HCT116 (cell line): ENCODE measurements at regions not wholly inside any gene's neighbourhood (a gene's known extent, or its start where the extent isn't known, plus 50 kb on each side); places are given as distances from the start of the nearest gene placed in this dataset.

Source experiments
- ATAC-seq: fragments of 200-7000 bp; cut with Tn5 transposase; 2 replicates; pipeline ENCODE4 v1.9.1; 2020; ENCODE audit warnings: mild to moderate bottlenecking, moderate library complexity
- BruUV-seq: library from RNA; stranded (reverse); fragments of 400-500 nt; replicated peaks from 2 replicates; lab custom pipeline; 2021; lab: Mats Ljungman, UMichigan
- CTCF ChIA-PET: fragments of 300-600 bp; sonication (Branson Sonifier 250); formaldehyde crosslinking; loops from one replicate; lab custom pipeline; 2021; ENCODE audit warnings: antibody characterized with exemption; lab: Charles Lee
- POLR2A ChIA-PET: fragments of 300-600, 350-600 bp; sonication (Branson Sonifier 250); formaldehyde crosslinking; loops from one replicate; lab custom pipeline; 2021; ENCODE audit warnings: antibody characterized with exemption; lab: Charles Lee
- RAD21 ChIA-PET, 2 experiments: fragments of 300-600 bp; sonication (Branson Sonifier 250); formaldehyde crosslinking; loops; one replicate each; lab custom pipeline; 2023; ENCODE audit warnings: low total read pairs in 2 of 2; ENCODE audit not compliant: uncharacterized antibody in 2 of 2, unreplicated experiment in 2 of 2, low non-redundant PET in 1 of 2; lab: Charles Lee
- DNase-seq: peaks from one replicate; pipeline ENCODE4 v3.0.0-alpha.2; 2010; ENCODE audit warnings: low read depth, low spot score
- H2AFZ ChIP-seq: fragments of 200-600 bp; shearing (Covaris generic), sonication (generic); 2 replicates; pipeline ENCODE4 v1.6.1; 2017; ENCODE audit warnings: low read depth, mixed run types, mixed read lengths, antibody characterized with exemption, low read length; ENCODE audit not compliant: poor library complexity, severe bottlenecking
- H3K27ac ChIP-seq: 2 replicates; pipeline ENCODE4 v1.5.1; 2012; ENCODE audit warnings: low read depth, low read length
- H3K27me3 ChIP-seq: fragments of 200-600 bp; sonication (generic); 2 replicates; pipeline ENCODE4 v1.6.1; 2016; ENCODE audit warnings: mixed run types, low read length, mixed read lengths; ENCODE audit not compliant: insufficient read depth
- H3K36me3 ChIP-seq, 2 experiments: fragments of 200-500 bp in 1 of 2; fragments of 200-600 bp in 1 of 2; sonication (Bioruptor generic) in 1 of 2; sonication (generic) in 1 of 2; 2 replicates each; pipeline versions ENCODE4 v1.5.1 to v1.6.1; 2014 to 2016; ENCODE audit warnings: low read length in 2 of 2, inconsistent platforms in 1 of 2, mixed read lengths in 1 of 2, mixed run types in 1 of 2; ENCODE audit not compliant: insufficient read depth in 2 of 2, control insufficient read depth in 1 of 2
- H3K4me1 ChIP-seq, 2 experiments: fragments of 200-600 bp in 1 of 2; sonication (generic) in 1 of 2; 2 replicates each; pipeline versions ENCODE4 v1.5.1 to v1.6.1; 2012 to 2017; ENCODE audit warnings: low read length in 2 of 2, inconsistent platforms in 1 of 2, mild to moderate bottlenecking in 1 of 2, mixed read lengths in 1 of 2, mixed run types in 1 of 2, moderate library complexity in 1 of 2; ENCODE audit not compliant: insufficient read depth in 2 of 2, control insufficient read depth in 1 of 2
- H3K4me2 ChIP-seq: fragments of 200-600 bp; sonication (generic); 2 replicates; pipeline ENCODE4 v1.6.1; 2017; ENCODE audit warnings: mixed run types, low read length, mixed read lengths
- H3K4me3 ChIP-seq, 2 experiments: fragments of 200-600 bp in 1 of 2; sonication (generic) in 1 of 2; replicated peaks in 1 of 2; 2 replicates each; pipeline ENCODE4 v1.5.1; 2011 to 2016; ENCODE audit warnings: low read length in 2 of 2, control low read depth in 1 of 2, low read depth in 1 of 2, mild to moderate bottlenecking in 1 of 2, mixed read lengths in 1 of 2, mixed run types in 1 of 2
- H3K79me2 ChIP-seq: fragments of 200-600 bp; sonication (generic); 2 replicates; pipeline ENCODE4 v1.6.1; 2017; ENCODE audit warnings: mild to moderate bottlenecking, mixed run types, low read length, moderate library complexity, mixed read lengths; ENCODE audit not compliant: insufficient read depth
- H3K9ac ChIP-seq: fragments of 200-600 bp; sonication (generic); 2 replicates; pipeline ENCODE4 v1.6.1; 2016; ENCODE audit warnings: low read length, mixed read lengths
- H3K9me2 ChIP-seq: fragments of 200-600 bp; sonication (generic), shearing (Covaris generic); 2 replicates; pipeline ENCODE4 v1.6.1; 2017; ENCODE audit warnings: mixed run types, mild to moderate bottlenecking, moderate library complexity; ENCODE audit not compliant: insufficient read depth
- H3K9me3 ChIP-seq, 2 experiments: fragments of 200-500 bp in 1 of 2; fragments of 200-600 bp in 1 of 2; sonication (Bioruptor generic) in 1 of 2; sonication (generic) in 1 of 2; 2 replicates each; pipeline ENCODE4 v1.6.1; 2014 to 2017; ENCODE audit warnings: low read length in 2 of 2, mixed read lengths in 2 of 2, inconsistent platforms in 1 of 2, low read depth in 1 of 2, mild to moderate bottlenecking in 1 of 2, mixed run types in 1 of 2, moderate library complexity in 1 of 2; ENCODE audit not compliant: control insufficient read depth in 1 of 2, insufficient read depth in 1 of 2
- H4K20me1 ChIP-seq: fragments of 200-600 bp; sonication (generic), shearing (Covaris generic); 2 replicates; pipeline ENCODE4 v1.6.1; 2017; ENCODE audit warnings: mixed run types, mild to moderate bottlenecking, moderate library complexity; ENCODE audit not compliant: insufficient read depth
- CBX3 ChIP-seq: IDR thresholded peaks from 2 replicates; pipeline ENCODE4 v1.6.1; 2012; ENCODE audit warnings: low read depth
- ELF1 ChIP-seq: IDR thresholded peaks from 2 replicates; pipeline ENCODE4 v1.6.1; 2012; ENCODE audit warnings: low read depth, borderline replicate concordance
- POLR2A ChIP-seq: IDR thresholded peaks from 2 replicates; pipeline ENCODE4 v1.7.0; 2011; ENCODE audit warnings: borderline replicate concordance; ENCODE audit not compliant: insufficient read depth, insufficient read length; ENCODE audit errors: extremely low read depth
- SP1 ChIP-seq: IDR thresholded peaks from 2 replicates; pipeline ENCODE4 v1.6.1; 2012; ENCODE audit warnings: low read depth
- SRF ChIP-seq: IDR thresholded peaks from 2 replicates; pipeline ENCODE4 v1.6.1; 2012; ENCODE audit warnings: low read depth
- ZFX ChIP-seq: fragments of 450-650 bp; IDR thresholded peaks from 2 replicates; pipeline ENCODE4 v1.6.1; 2017
- intact Hi-C: fragments of 100-400 bp; cut with micrococcal nuclease; formaldehyde crosslinking; loops from 2 replicates; pipeline ENCODE4 v1.10.0; 2022
- TF ChIP-seq, protein P1 (sequence below), 3 experiments: fragments of 200-600 bp in 1 of 3; sonication (generic) in 1 of 3; IDR thresholded peaks in 2 of 3; conservative IDR thresholded peaks in 1 of 3; 2 replicates each; pipeline ENCODE4 v1.5.1; 2012 to 2017; ENCODE audit warnings: low read depth in 2 of 3, low read length in 2 of 3, antibody characterized with exemption in 1 of 3, borderline replicate concordance in 1 of 3, control low read depth in 1 of 3, mild to moderate bottlenecking in 1 of 3, mixed read lengths in 1 of 3, mixed run types in 1 of 3, moderate library complexity in 1 of 3; ENCODE audit not compliant: insufficient read depth in 1 of 3
- TF ChIP-seq, protein P2 (sequence below): IDR thresholded peaks from 2 replicates; pipeline ENCODE4 v1.6.1; 2011; ENCODE audit warnings: mild to moderate bottlenecking, low read length, moderate library complexity; ENCODE audit not compliant: insufficient replicate concordance; ENCODE audit errors: extremely low read depth

GRCh38 chr10:130757821-130758489 lies 553.6 kb downstream of the TCERG1L start:
- TF ChIP-seq POLR2A (no peak), ELF1 (no peak)
- H3K79me2 ChIP-seq = no peaks in the 10 kb centered on the region
- no peaks in the 10 kb centered on the region for H3K9me2 ChIP-seq
- RAD21 ChIA-PET = no interaction called here
- no peaks in the 10 kb centered on the region for H3K9me3 ChIP-seq
- H3K9ac ChIP-seq = no peak overlapping the region
- ATAC-seq (no peak), DNase-seq (no peak)
- no peaks in the 10 kb centered on the region for H4K20me1 ChIP-seq
- CTCF ChIA-PET = no interaction called here
- H2AFZ ChIP-seq = no peak overlapping the region
- H3K27ac ChIP-seq = no peak overlapping the region
- no peaks in the 10 kb centered on the region for H3K4me1 ChIP-seq
- no peak overlapping the region for H3K4me2 ChIP-seq
- BruUV-seq = no TSS peak
- no peaks in the 10 kb centered on the region for H3K36me3 ChIP-seq
- POLR2A ChIA-PET = no interaction called here
- intact Hi-C loops = no loop called here
- H3K4me3 ChIP-seq = no peak overlapping the region
- H3K27me3 ChIP-seq = no peaks in the 10 kb centered on the region

- H3K4me2 ChIP-seq = no peak overlapping the region
- BruUV-seq = no TSS peak
These were observed 553.0 kb downstream of the TCERG1L start for GRCh38 chr10:130758529-130758928.

More at GRCh38 chr10:130758529-130758928, 553.0 kb downstream of the TCERG1L start:
- Histone ChIP-seq H4K20me1 (no peaks in the 10 kb centered on the region), H3K4me1 (no peaks in the 10 kb centered on the region), H3K9me2 (no peaks in the 10 kb centered on the region), H3K9ac (no peak overlapping the region), H2AFZ (no peak overlapping the region), H3K4me3 (no peak overlapping the region), H3K9me3 (no peaks in the 10 kb centered on the region), H3K27me3 (no peaks in the 10 kb centered on the region), H3K36me3 (no peaks in the 10 kb centered on the region), H3K79me2 (no peaks in the 10 kb centered on the region), H3K27ac (no peak overlapping the region)
- DNase-seq = no peak
- intact Hi-C loops = no loop called here
- ChIA-PET RAD21 (no interaction called here), CTCF (no interaction called here), POLR2A (no interaction called here)
- ATAC-seq = no peak
- TF ChIP-seq ELF1 = no peak
- TF ChIP-seq SP1 = no peak
- TF ChIP-seq, protein P1, sequence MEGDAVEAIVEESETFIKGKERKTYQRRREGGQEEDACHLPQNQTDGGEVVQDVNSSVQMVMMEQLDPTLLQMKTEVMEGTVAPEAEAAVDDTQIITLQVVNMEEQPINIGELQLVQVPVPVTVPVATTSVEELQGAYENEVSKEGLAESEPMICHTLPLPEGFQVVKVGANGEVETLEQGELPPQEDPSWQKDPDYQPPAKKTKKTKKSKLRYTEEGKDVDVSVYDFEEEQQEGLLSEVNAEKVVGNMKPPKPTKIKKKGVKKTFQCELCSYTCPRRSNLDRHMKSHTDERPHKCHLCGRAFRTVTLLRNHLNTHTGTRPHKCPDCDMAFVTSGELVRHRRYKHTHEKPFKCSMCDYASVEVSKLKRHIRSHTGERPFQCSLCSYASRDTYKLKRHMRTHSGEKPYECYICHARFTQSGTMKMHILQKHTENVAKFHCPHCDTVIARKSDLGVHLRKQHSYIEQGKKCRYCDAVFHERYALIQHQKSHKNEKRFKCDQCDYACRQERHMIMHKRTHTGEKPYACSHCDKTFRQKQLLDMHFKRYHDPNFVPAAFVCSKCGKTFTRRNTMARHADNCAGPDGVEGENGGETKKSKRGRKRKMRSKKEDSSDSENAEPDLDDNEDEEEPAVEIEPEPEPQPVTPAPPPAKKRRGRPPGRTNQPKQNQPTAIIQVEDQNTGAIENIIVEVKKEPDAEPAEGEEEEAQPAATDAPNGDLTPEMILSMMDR (IDR thresholded peaks at IDR 0.05 in 2 of 3, conservative IDR thresholded peaks at IDR 0.05 in 1 of 3; ENCODE audit: borderline replicate concordance in 1 of 3, insufficient read depth in 1 of 3, low read depth in 2 of 3, low read length in 2 of 3) = no peak
- no peak for TF ChIP-seq SRF
- TF ChIP-seq, protein P2, sequence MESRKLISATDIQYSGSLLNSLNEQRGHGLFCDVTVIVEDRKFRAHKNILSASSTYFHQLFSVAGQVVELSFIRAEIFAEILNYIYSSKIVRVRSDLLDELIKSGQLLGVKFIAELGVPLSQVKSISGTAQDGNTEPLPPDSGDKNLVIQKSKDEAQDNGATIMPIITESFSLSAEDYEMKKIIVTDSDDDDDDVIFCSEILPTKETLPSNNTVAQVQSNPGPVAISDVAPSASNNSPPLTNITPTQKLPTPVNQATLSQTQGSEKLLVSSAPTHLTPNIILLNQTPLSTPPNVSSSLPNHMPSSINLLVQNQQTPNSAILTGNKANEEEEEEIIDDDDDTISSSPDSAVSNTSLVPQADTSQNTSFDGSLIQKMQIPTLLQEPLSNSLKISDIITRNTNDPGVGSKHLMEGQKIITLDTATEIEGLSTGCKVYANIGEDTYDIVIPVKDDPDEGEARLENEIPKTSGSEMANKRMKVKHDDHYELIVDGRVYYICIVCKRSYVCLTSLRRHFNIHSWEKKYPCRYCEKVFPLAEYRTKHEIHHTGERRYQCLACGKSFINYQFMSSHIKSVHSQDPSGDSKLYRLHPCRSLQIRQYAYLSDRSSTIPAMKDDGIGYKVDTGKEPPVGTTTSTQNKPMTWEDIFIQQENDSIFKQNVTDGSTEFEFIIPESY = no peak
- TF ChIP-seq POLR2A = no peak
- TF ChIP-seq ZFX = no peak
- TF ChIP-seq CBX3 = no peak
